Spleen (tissue), 11 donors: ENCODE measurements at regions not wholly inside any gene's neighbourhood (a gene's known extent, or its start where the extent isn't known, plus 50 kb on each side); places are given as distances from the start of the nearest gene placed in this dataset.
"Not testable (repeated sequence)": the region's sequence is repeated elsewhere in the genome, so short reads cannot be mapped to it uniquely, and the experiment has no call there.

Source experiments
- DNase-seq: peaks from one replicate; pipeline ENCODE4 v3.0.0-alpha.2; 2020
- H3K27ac ChIP-seq, 8 donors: fragments of 200-600 bp; sonication (generic) in 7 of 8; 1 replicate in 4 of 8; 2 replicates in 4 of 8; pipeline versions ENCODE4 v1.5.0 to v1.8.0; 2016 to 2021; ENCODE audit warnings: inconsistent platforms in 4 of 8, mild to moderate bottlenecking in 4 of 8, moderate library complexity in 1 of 8
- H3K27me3 ChIP-seq, 7 donors: fragments of 200-600 bp; sonication (generic) in 6 of 7; replicated peaks in 1 of 7; 1 replicate in 4 of 7; 2 replicates in 3 of 7; pipeline versions ENCODE4 v1.5.0 to v1.8.0; 2016 to 2021; ENCODE audit warnings: inconsistent platforms in 3 of 7, mild to moderate bottlenecking in 1 of 7
- H3K36me3 ChIP-seq, 6 donors: fragments of 200-600 bp; sonication (generic) in 5 of 6; 1 replicate in 4 of 6; 2 replicates in 2 of 6; pipeline versions ENCODE4 v1.5.0 to v1.8.0; 2016 to 2021; ENCODE audit warnings: inconsistent platforms in 2 of 6
- H3K4me1 ChIP-seq, 6 donors: fragments of 200-600 bp; sonication (generic) in 5 of 6; 1 replicate in 3 of 6; 2 replicates in 3 of 6; pipeline versions ENCODE4 v1.5.0 to v1.8.0; 2016 to 2021; ENCODE audit warnings: inconsistent platforms in 3 of 6
- H3K4me3 ChIP-seq, 8 donors: fragments of 200-600 bp; sonication (generic) in 7 of 8; 1 replicate in 4 of 8; 2 replicates in 4 of 8; pipeline versions ENCODE4 v1.5.0 to v1.8.0; 2016 to 2021; ENCODE audit warnings: inconsistent platforms in 4 of 8, mild to moderate bottlenecking in 4 of 8, moderate library complexity in 2 of 8
- H3K9me3 ChIP-seq, 8 donors: fragments of 200-600 bp; sonication (generic) in 7 of 8; 1 replicate in 4 of 8; 2 replicates in 4 of 8; pipeline versions ENCODE4 v1.5.0 to v1.8.0; 2016 to 2021; ENCODE audit warnings: inconsistent platforms in 4 of 8
- POLR2A ChIP-seq, 3 donors: fragments of 450-650 bp; IDR thresholded peaks; one replicate each; pipeline ENCODE4 v1.5.1; 2017; ENCODE audit warnings: antibody characterized with exemption in 3 of 3, mild to moderate bottlenecking in 1 of 3
- POLR2AphosphoS5 ChIP-seq, 3 donors: sonication (generic); formaldehyde crosslinking; IDR thresholded peaks; one replicate each; pipeline ENCODE4 v1.5.1; 2017; ENCODE audit warnings: antibody characterized with exemption in 3 of 3
- WGBS, 5 donors: extraction: QIAGEN DNeasy Blood & Tissue Kit in 3 of 5; methylation state at CpG; one replicate each; pipeline versions ENCODE4 v1.1.5 to v1.1.7; 2013 to 2018; 5-methylcytosine and 5-hydroxymethylcytosine counted together
- intact Hi-C: fragments of 100-400 bp; cut with DNase I; formaldehyde crosslinking; loops from one replicate; pipeline ENCODE4 v1.15.0; 2023; ENCODE audit warnings: low total_unique reads
- TF ChIP-seq, protein P1 (sequence below), 11 experiments: fragments of 200-600 bp in 7 of 11; fragments of 450-650 bp in 4 of 11; sonication (generic) in 4 of 11; IDR thresholded peaks in 8 of 11; conservative IDR thresholded peaks in 3 of 11; 1 replicate in 7 of 11; 2 replicates in 4 of 11; pipeline versions ENCODE4 v1.4.0 to v1.8.0; 2016 to 2021; ENCODE audit warnings: antibody characterized with exemption in 11 of 11, inconsistent platforms in 4 of 11, mild to moderate bottlenecking in 1 of 11
- donor health status: healthy with polysubstance abuse.
- donor health status: DM: no; HTN: no; CAD: no; lungs with moderate emphysema.
- donor health status: DM: no; HTN: no; CAD: no.
- donor health status: Bipolar disorder and iron deficiency.
- donor health status: healthy.
- donor health status: DM: no; HTN: no; CAD: no.
- donor health status: DM: yes; HTN: yes; CAD: no.

DNA sequence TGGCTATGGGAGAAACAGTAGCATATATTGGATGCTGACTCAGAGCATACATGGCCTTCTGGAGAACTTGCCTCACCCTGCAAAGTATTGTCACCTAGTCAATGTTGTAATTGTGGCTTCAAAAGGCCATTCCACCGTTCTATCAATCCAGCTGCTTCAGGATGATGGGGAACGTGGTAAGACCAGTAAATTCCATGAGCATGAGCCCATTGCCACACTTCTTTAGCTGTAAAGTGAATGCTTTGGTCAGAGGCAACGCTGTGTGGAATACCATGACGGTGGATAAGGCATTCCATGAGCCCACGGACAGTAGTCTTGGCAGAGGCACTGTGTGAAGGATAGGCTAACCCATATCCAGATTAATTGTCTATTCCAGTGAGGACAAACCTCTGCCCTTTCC lies 1300.1 kb upstream of the ACVR2A start:
- TF ChIP-seq POLR2AphosphoS5 (IDR thresholded peaks at IDR 0.05) = no peak
- TF ChIP-seq, protein P1, sequence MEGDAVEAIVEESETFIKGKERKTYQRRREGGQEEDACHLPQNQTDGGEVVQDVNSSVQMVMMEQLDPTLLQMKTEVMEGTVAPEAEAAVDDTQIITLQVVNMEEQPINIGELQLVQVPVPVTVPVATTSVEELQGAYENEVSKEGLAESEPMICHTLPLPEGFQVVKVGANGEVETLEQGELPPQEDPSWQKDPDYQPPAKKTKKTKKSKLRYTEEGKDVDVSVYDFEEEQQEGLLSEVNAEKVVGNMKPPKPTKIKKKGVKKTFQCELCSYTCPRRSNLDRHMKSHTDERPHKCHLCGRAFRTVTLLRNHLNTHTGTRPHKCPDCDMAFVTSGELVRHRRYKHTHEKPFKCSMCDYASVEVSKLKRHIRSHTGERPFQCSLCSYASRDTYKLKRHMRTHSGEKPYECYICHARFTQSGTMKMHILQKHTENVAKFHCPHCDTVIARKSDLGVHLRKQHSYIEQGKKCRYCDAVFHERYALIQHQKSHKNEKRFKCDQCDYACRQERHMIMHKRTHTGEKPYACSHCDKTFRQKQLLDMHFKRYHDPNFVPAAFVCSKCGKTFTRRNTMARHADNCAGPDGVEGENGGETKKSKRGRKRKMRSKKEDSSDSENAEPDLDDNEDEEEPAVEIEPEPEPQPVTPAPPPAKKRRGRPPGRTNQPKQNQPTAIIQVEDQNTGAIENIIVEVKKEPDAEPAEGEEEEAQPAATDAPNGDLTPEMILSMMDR (IDR thresholded peaks at IDR 0.05 in 8 of 11, conservative IDR thresholded peaks at IDR 0.05 in 3 of 11) = no peak
- TF ChIP-seq POLR2A (IDR thresholded peaks at IDR 0.05) = no peak
- no peaks in the 10 kb centered on the region for H3K4me1 ChIP-seq
- no peaks in the 10 kb centered on the region for H3K27me3 ChIP-seq
- H3K27ac ChIP-seq = no peak overlapping the region
- H3K4me3 ChIP-seq = no peak overlapping the region
- H3K9me3 ChIP-seq = no peaks in the 10 kb centered on the region
- no peaks in the 10 kb centered on the region for H3K36me3 ChIP-seq
- 77 to 93% (median 85%) methylated on average over 5 of the region's 5 CpGs for WGBS, 5 donors
- no peak for DNase-seq
- intact Hi-C loops = no loop called here

GRCh38 chr2:146541896-146542295 lies 1302.9 kb upstream of the ACVR2A start:
- no peak overlapping the region for H3K4me3 ChIP-seq
- WGBS, 5 donors = 76 to 93% (median 82%) methylated on average over 1 of the region's 1 CpG
- TF ChIP-seq POLR2A (IDR thresholded peaks at IDR 0.05) = no peak
- no peak for TF ChIP-seq POLR2AphosphoS5 (IDR thresholded peaks at IDR 0.05)
- TF ChIP-seq, protein P1 (IDR thresholded peaks at IDR 0.05 in 8 of 11, conservative IDR thresholded peaks at IDR 0.05 in 3 of 11) = no peak
- no peaks in the 10 kb centered on the region for H3K27me3 ChIP-seq
- no peaks in the 10 kb centered on the region for H3K4me1 ChIP-seq
- no peak for DNase-seq
- intact Hi-C loops = no loop called here
- H3K9me3 ChIP-seq = no peaks in the 10 kb centered on the region
- H3K27ac ChIP-seq = no peak overlapping the region
- H3K36me3 ChIP-seq = no peaks in the 10 kb centered on the region

DNA sequence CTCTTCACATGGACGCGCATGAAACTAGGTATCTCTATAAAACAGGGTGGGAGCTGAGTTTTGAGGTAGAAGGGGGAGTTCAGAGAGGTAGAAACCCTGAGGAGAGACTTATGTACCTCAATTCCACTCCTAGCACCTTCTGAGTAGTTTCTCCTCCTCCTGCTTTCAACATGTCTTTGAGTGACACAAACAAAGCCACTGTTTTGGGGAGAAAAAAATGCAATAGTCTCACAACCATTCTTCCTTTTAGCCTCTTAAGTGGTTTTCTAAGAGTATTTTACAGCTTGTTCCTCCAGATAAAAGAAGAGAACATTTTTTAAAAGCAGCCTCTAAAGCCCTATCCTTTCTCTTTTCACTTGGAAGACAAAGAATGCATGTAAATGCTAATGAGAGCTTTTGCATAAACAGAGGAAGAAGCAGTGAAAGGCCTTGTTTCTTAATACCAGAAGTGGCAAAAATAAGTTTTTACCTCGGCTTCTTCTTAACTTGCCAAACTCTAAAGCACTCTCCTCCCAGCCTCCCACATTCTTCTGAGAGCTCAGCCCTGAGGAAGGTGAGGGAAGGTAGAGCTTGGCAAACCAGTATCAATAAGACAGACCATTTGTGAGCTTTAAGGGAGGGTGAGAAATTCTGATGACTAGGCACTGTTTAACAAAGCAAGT lies 1304.4 kb upstream of the ACVR2A start:
- Histone ChIP-seq H3K36me3 (no peaks in the 10 kb centered on the region), H3K9me3 (no peaks in the 10 kb centered on the region), H3K27ac (no peak overlapping the region), H3K4me3 (no peak overlapping the region), H3K4me1 (no peaks in the 10 kb centered on the region), H3K27me3 (no peaks in the 10 kb centered on the region)
- TF ChIP-seq POLR2AphosphoS5 (IDR thresholded peaks at IDR 0.05) = no peak
- TF ChIP-seq, protein P1 (IDR thresholded peaks at IDR 0.05 in 8 of 11, conservative IDR thresholded peaks at IDR 0.05 in 3 of 11) = no peak
- TF ChIP-seq POLR2A (IDR thresholded peaks at IDR 0.05) = no peak
- 65 to 73% (median 68%) methylated on average over 3 of the region's 3 CpGs for WGBS, 5 donors
- intact Hi-C loops = no loop called here
- no peak for DNase-seq

DNA sequence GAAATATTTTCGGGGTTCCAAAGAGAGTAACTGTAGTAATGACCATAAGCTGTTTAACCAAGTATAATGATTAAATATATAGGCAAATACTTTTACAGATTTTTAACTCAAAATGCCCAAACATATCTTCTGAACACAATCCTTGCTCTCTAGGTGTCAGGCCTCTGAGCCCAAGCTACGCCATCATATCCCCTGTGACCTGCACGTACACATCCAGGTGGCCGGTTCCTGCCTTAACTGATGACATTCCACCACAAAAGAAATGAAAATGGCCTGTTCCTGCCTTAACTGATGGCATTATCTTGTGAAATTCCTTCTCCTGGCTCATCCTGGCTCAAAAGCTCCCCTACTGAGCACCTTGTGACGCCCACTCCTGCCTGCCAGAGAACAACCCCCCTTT lies 1305.1 kb upstream of the ACVR2A start:
- H3K27ac ChIP-seq, H3K27me3 ChIP-seq, H3K4me3 ChIP-seq, H3K4me1 ChIP-seq, H3K36me3 ChIP-seq, intact Hi-C loops, DNase-seq, H3K9me3 ChIP-seq: not testable (repeated sequence)
- 83 to 90% (median 89%) methylated on average over 5 of the region's 5 CpGs for WGBS, 5 donors

DNA sequence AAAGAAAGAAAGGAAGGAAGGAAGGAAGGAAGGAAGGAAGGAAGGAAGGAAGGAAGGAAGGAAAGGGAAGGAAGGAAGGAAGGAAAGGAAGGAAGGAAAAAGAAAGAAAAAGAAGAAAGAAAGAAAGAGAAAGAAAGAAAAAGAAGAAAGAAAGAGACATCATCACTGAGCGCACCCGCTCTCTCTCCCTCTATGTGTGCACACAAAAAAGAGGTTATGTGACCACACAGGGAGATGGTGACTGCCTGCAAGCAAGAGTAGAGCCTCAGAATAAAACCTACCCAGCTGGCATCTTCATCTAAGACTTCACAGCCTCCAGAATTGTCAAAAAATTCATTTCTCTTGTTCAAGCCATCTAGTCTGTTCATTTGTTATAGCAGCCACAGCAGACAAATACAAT lies 1307.4 kb upstream of the ACVR2A start:
- WGBS, 5 donors = 94 to 100% (median 97%) methylated on average over 2 of the region's 2 CpGs
- H3K27ac ChIP-seq = no peak overlapping the region
- H3K9me3 ChIP-seq = no peaks in the 10 kb centered on the region
- intact Hi-C loops = no loop called here
- no peak for DNase-seq
- H3K36me3 ChIP-seq = no peaks in the 10 kb centered on the region
- no peak overlapping the region for H3K4me3 ChIP-seq
- H3K4me1 ChIP-seq = no peaks in the 10 kb centered on the region
- TF ChIP-seq, protein P1 (IDR thresholded peaks at IDR 0.05 in 8 of 11, conservative IDR thresholded peaks at IDR 0.05 in 3 of 11) = no peak
- TF ChIP-seq POLR2AphosphoS5 (IDR thresholded peaks at IDR 0.05) (no peak), POLR2A (IDR thresholded peaks at IDR 0.05) (no peak)
- H3K27me3 ChIP-seq = no peaks in the 10 kb centered on the region
